ENCODE measurements at regions not wholly inside any gene's neighbourhood (a gene's known extent, or its start where the extent isn't known, plus 50 kb on each side); places are given as distances from the start of the nearest gene placed in this dataset.

GRCh38 chr3:178277605-178278004 lies 258.6 kb upstream of the KCNMB2 start:
- Histone ChIP-seq H3K9me3 (ENCODE audit: control insufficient read depth, low read length) (no peaks in the 10 kb centered on the region), H2AFZ (no peak overlapping the region), H3K4me1 (no peaks in the 10 kb centered on the region), H3K36me3 (ENCODE audit: control insufficient read depth, insufficient read depth, low read length) (no peaks in the 10 kb centered on the region), H3K27me3 (ENCODE audit: control insufficient read depth, insufficient read depth, low read length) (no peaks in the 10 kb centered on the region), H3K79me2 (no peaks in the 10 kb centered on the region), H3K27ac (no peak overlapping the region), H3K4me2 (ENCODE audit: low read length) (no peak overlapping the region), H3K9ac (no peak overlapping the region), H3K4me3 (ENCODE audit: low read depth, low read length) (no peak overlapping the region)
- TF ChIP-seq CTCF (IDR thresholded peaks at IDR 0.05), result no peak

- H3K27me3 ChIP-seq (ENCODE audit: control insufficient read depth, insufficient read depth, low read length), result no peaks in the 10 kb centered on the region
- no peaks in the 10 kb centered on the region for H3K79me2 ChIP-seq
- no peak overlapping the region for H3K4me2 ChIP-seq (ENCODE audit: low read length)
- H3K4me1 ChIP-seq, result no peaks in the 10 kb centered on the region
- no peak overlapping the region for H3K27ac ChIP-seq
- no peaks in the 10 kb centered on the region for H3K36me3 ChIP-seq (ENCODE audit: control insufficient read depth, insufficient read depth, low read length)
- TF ChIP-seq CTCF (IDR thresholded peaks at IDR 0.05), result no peak
- no peak overlapping the region for H3K9ac ChIP-seq
- no peak overlapping the region for H2AFZ ChIP-seq
- no peak overlapping the region for H3K4me3 ChIP-seq (ENCODE audit: low read depth, low read length)
- H3K9me3 ChIP-seq (ENCODE audit: control insufficient read depth, low read length), result no peaks in the 10 kb centered on the region
Observed at GRCh38 chr3:178283561-178283960, 252.7 kb upstream of the KCNMB2 start.

- Histone ChIP-seq H3K4me1 (no peaks in the 10 kb centered on the region), H3K4me3 (ENCODE audit: low read depth, low read length) (no peak overlapping the region), H3K27me3 (ENCODE audit: control insufficient read depth, insufficient read depth, low read length) (no peaks in the 10 kb centered on the region), H3K27ac (no peak overlapping the region), H3K4me2 (ENCODE audit: low read length) (no peak overlapping the region), H3K9me3 (ENCODE audit: control insufficient read depth, low read length) (no peaks in the 10 kb centered on the region), H3K36me3 (ENCODE audit: control insufficient read depth, insufficient read depth, low read length) (no peaks in the 10 kb centered on the region), H3K79me2 (no peaks in the 10 kb centered on the region), H3K9ac (no peak overlapping the region), H2AFZ (no peak overlapping the region)
- no peak for TF ChIP-seq CTCF (IDR thresholded peaks at IDR 0.05)
Observed at GRCh38 chr3:178284181-178284580, 252.1 kb upstream of the KCNMB2 start.

- no peaks in the 10 kb centered on the region for H3K27me3 ChIP-seq (ENCODE audit: control insufficient read depth, insufficient read depth, low read length)
- no peak overlapping the region for H3K9ac ChIP-seq
- no peak overlapping the region for H2AFZ ChIP-seq
- no peak overlapping the region for H3K4me3 ChIP-seq (ENCODE audit: low read depth, low read length)
- no peaks in the 10 kb centered on the region for H3K9me3 ChIP-seq (ENCODE audit: control insufficient read depth, low read length)
- no peak for TF ChIP-seq CTCF (IDR thresholded peaks at IDR 0.05)
- no peak overlapping the region for H3K27ac ChIP-seq
- H3K36me3 ChIP-seq (ENCODE audit: control insufficient read depth, insufficient read depth, low read length), result no peaks in the 10 kb centered on the region
- H3K4me2 ChIP-seq (ENCODE audit: low read length), result no peak overlapping the region
- H3K4me1 ChIP-seq, result peaks cover 16% of the 10 kb centered on the region
- no peaks in the 10 kb centered on the region for H3K79me2 ChIP-seq
Observed at GRCh38 chr3:178288074-178288473, 248.2 kb upstream of the KCNMB2 start.

GRCh38 chr3:178289544-178290160 lies 246.6 kb upstream of the KCNMB2 start:
- Histone ChIP-seq H3K9ac (no peak overlapping the region), H3K4me2 (ENCODE audit: low read length) (no peak overlapping the region), H3K27me3 (ENCODE audit: control insufficient read depth, insufficient read depth, low read length) (no peaks in the 10 kb centered on the region), H3K4me1 (peaks cover 16% of the 10 kb centered on the region), H3K79me2 (no peaks in the 10 kb centered on the region), H3K4me3 (ENCODE audit: low read depth, low read length) (no peak overlapping the region), H3K36me3 (ENCODE audit: control insufficient read depth, insufficient read depth, low read length) (no peaks in the 10 kb centered on the region), H2AFZ (no peak overlapping the region), H3K9me3 (ENCODE audit: control insufficient read depth, low read length) (no peaks in the 10 kb centered on the region), H3K27ac (no peak overlapping the region)
- TF ChIP-seq CTCF (IDR thresholded peaks at IDR 0.05), result no peak
